Stimulated activated naive CD8-positive, alpha-beta T cell treated with anti-CD3 and anti-CD28 coated beads, Interleukin-15, Interleukin-2, amounts not matched to agents 100 U/mL and 50 U/mL, for 24 hours (primary cell): ENCODE measurements at regions not wholly inside any gene's neighbourhood (a gene's known extent, or its start where the extent isn't known, plus 50 kb on each side); places are given as distances from the start of the nearest gene placed in this dataset.

Experiments used
- ATAC-seq: fragments of 150-1000 bp; cut with Tn5 transposase; one replicate; pipeline ENCODE4 v1.10.0; 2021
- DNase-seq: peaks from one replicate; pipeline ENCODE4 v3.0.0; 2021

- DNase-seq = no peak
- no peak for ATAC-seq
Measured at GRCh38 chr12:3991798-3992580, 118.8 kb upstream of the PARP11 start.

DNA sequence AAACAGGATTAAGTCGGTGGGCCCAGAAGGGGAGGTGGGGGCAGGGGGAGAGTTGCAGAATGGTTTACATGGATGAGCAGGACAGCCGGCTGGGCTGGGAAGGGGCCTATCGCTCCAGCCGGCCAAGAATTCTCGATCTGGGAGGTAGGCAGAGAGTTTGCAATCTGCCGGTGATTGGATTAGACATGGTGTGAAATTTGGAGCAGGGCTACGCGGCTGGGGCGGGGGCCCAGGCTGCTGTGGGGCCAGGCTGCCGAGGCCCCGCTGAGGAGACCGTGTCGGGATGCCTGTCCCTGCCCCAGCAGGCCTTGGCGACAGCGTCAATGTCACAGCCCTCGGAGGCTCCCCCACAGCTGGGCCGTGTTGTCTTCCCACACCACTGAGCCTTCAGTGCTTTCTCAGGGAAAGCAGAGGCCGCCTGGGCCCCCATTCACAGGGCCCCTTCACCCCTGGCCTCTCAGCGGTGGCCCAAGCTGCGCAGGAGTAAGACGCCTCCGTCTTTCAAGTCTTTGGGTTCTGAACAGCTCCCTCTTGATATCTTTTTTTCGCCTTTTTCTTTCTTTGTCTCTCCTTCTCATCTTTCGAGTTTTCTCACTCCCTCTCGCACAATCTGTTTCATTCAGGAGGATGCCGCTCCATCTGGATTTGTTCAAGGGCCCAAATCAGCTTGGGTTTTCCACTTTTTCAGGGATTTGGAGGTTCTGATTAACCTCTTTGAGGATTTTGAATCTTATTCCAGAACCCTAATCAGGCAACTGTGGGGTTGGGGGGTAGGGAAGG is 117.5 kb upstream of the PARP11 start:
- ATAC-seq (no peak), DNase-seq (no peak)

- no peak for DNase-seq
- no peak for ATAC-seq
Measured at GRCh38 chr12:3989218-3989550, 116.0 kb upstream of the PARP11 start.

DNA sequence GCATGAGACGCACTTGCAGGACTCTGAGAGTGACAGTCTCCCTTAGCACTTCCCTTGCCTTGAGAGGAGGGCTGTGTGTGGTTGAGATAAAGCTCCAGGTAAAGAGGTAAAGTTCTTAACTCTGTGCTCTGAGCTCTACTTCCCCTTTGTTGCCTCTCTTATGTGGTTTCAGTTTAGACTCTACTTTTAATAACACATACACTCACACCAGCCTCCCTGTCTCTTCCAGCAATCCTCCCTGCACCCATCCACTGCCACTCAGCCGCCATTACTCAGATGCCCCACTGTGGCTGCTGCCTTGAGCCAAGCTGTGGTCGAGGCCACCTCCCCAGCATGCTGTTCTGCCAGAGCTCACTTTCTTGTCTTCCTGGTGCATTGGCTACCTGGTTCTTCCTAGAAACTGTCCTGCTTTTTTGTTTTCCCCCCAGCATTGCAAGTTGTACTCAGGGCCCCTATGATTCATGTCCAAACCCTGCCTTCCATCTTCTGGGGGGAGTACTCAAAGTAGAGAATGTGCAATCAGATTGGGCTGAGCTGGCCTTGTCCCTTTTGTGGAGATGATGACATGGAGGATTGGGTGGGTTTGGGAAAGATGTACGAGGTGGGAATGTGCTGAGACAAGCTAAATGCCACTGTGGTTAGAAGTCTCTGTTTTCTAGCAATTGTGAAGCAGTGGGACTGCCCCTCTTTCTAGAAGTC is 115.5 kb upstream of the PARP11 start:
- peak; percentile 58 for DNase-seq
- ATAC-seq = peak; percentile 77

GRCh38 chr12:3987571-3987970 is 114.4 kb upstream of the PARP11 start:
- DNase-seq (no peak), ATAC-seq (no peak)

DNA sequence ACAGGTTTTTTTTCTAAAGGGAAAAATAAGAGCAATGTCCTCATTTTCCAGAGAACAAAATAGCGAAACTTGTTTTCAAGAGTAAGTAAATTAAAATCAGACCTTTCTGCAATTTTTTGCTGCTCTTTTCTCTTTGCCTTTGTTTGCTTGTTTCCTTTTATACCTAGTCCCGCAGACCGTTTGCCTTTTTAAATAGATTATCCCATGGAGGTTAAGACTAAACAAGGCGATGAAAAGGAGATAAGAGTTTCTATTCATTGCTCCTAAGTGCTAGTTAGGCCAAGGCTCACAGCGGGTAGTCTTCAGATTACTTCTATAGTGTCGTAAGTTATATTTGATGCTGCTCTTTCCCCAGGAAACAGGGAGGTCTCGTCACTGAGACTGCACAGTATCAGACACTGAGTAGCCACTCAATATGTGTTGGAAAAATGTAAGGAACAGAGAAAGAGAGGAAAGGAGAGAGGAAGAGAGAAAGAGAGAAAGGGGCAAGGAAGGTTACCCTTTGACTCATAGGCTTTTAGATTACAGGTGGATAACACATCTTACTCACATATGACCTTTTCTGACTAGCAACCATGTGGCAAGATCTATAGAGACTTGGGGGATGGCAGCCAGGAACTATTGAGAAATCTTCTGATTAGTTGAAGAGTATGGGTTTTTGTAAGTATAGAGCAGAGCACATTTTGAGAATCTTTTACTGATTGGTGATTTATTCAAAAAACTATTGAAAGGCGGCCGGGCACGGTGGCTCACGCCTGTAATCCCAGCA is 107.5 kb upstream of the PARP11 start:
- DNase-seq = no peak

GRCh38 chr12:3977621-3978020 is 104.4 kb upstream of the PARP11 start:
- no peak for DNase-seq

More for the DNA sequence above, 107.5 kb upstream of the PARP11 start:
- peak; percentile 48 for ATAC-seq

GRCh38 chr12:3976351-3976938 is 103.2 kb upstream of the PARP11 start:
- peak; percentile 40 for DNase-seq
- ATAC-seq = peak; percentile 85

More at GRCh38 chr12:3977621-3978020, 104.4 kb upstream of the PARP11 start:
- ATAC-seq = no peak

DNA sequence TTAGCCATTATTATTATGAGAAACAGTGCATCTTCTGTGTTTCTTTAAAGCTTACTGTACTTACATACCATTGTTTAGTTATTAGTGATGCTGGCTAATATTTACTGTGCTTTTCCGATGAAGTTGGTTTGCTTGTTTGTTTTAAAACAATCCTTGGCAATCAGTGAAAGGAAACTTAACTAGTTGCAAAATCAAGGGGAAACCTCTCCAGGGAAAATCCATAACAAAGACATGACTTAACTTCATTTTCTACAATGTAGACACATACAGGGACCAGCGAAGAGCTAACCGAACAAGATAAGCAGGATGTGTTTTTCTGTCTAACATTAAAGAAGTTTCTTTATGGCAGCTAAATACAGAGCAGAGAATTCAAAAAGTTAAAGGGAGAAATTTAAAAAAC is 102.5 kb upstream of the PARP11 start:
- no peak for ATAC-seq
- DNase-seq = no peak

GRCh38 chr12:3974883-3975282 is 101.7 kb upstream of the PARP11 start:
- DNase-seq (no peak), ATAC-seq (no peak)

- peak; percentile 31 for DNase-seq
Measured at GRCh38 chr12:3973973-3974644, 100.9 kb upstream of the PARP11 start.

DNA sequence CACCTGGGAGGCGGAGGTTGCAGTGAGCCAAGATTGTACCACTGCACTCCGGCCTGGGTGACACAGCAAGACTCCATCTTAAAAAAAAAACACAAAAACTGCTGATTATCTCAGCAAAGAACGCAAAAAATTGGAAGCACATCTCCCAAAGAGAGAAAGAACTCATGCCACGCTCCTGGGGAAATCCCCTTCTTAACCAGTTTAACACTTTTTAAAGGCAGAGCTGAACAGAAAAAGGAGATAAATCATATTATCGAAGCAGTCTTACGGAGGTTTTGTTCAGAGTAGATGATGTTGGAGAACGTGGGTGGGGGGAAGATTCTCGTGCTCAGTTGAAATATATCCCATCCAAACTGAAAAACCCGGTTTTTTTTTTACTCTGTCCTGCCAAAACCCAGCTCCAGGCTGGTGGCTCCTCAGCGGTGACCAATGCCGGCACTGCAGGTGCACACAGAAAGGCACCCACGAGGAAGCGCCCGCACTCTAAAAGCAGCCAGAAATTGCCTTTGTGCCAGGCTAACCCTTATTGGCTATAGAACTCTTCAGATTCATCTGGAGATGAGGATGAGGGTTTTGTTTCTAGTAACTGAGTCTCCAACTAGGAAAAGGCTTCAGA is 100.2 kb upstream of the PARP11 start:
- peak; percentile 29 for DNase-seq
- peak; percentile 6 for ATAC-seq

More at GRCh38 chr12:3973973-3974644, 100.9 kb upstream of the PARP11 start:
- peak; percentile 48 for ATAC-seq

DNA sequence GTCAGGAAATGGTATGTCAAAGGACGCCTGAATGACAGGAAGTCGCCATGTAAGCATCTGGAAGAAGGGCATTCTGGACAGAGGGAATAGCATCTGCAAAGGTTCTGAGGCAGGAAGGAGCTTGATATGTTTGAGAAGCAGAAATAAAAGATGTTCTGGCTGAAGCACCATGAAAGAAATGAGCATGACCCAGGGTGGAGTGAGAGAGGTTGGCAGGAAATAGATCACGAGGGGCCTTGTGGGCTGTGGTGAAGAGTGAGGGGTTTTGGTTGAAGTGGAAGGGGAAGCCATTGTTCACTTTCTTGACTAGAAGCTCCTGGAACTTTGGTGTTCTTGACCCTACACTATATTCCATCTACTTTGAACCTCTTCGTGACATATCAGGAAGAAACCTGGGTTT is 99.4 kb upstream of the PARP11 start:
- ATAC-seq = no peak
- DNase-seq = peak; percentile 37

DNA sequence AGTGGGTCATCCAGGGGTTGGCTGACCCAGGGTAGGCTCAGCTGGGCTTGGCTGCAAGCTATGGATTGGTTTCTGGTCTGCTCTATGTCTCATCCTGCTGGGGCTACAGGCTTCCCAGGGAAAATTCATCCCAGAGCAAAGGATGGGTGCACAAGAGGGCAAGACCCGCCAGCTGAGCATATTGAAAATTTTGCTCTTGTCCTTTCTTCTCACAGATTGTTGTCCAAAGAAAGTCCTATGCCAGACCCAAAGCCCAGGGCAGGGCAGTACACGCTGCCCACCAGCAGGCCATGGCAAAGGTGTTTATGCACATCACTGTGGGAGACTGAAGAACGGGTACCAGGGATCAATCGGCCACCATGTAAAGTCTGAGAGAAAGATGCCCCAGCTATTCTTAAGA is 95.3 kb upstream of the PARP11 start:
- ATAC-seq (no peak), DNase-seq (no peak)

DNA sequence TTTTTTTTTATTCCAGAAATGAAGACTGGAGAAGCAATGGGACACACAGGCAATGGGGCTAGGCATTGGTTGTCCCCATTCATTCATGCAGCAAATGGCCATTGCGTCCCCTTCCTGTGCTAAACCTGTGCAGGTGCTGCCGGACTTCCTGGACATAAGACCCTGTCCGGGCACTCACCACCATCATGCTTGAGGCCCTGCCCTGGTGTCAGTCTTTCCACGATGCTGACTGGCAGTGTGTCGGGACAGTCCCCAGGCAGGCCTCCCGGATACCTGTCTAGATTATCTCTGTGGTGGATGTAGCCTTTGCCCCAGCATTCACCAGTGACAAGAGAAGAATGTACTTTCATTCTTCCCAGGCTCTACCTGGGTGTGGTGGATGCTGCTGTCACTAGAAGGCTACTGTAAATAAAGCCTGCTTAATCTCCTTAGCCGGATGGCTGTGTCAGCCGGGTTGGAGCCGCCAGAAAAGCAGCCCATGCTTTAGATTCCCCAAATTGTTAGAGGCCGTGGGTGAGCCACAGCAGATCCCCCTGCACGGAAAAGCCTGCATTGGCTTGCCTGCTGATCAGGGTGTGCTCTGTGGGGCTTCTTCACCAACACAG is 94.5 kb upstream of the PARP11 start:
- no peak for DNase-seq
- ATAC-seq = no peak

- ATAC-seq = no peak
- no peak for DNase-seq
Measured at GRCh38 chr12:3966376-3966775, 93.2 kb upstream of the PARP11 start.

DNA sequence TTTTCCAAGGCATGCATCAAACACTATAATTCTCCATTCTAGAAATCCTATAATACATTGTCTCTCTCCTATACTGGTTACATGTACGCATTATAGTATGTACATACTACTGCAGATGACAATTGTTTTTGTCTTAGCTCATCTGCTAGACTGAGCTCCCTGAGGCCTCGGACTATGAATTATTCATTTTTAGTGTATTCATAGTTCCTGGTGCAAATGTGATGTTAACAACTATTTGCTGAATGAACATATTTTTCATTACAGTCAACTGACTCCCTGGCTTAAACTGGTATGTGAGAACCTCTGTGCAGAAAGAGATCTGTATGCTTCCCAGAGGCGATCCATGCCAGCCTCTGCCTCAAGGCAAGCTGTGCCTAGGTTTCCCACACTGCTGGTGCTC is 91.8 kb upstream of the PARP11 start:
- no peak for ATAC-seq

DNA sequence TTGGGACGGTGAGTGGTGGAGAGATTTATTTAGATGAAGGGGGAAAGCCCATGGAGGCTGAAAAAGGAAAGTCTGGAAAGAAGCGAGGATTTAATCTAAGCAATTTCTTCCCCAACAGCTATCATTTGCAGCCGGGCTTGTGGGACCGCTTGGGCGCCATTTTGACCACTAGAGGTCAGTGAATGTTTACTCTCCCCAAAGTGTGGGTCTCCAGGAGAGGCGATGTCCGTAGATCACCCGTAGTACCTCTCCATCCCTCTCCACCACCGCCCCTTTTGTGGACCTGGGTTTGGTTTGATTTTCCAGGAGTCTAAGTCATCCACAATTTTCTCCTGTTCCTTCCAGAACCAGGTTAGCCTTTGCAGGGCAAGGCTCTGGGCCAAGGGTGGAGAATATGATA is 91.2 kb upstream of the PARP11 start:
- ATAC-seq (no peak), DNase-seq (peak; percentile 46)

More for the DNA sequence above, 91.8 kb upstream of the PARP11 start:
- no peak for DNase-seq

GRCh38 chr12:3962631-3963483 is 89.7 kb upstream of the PARP11 start:
- DNase-seq (peak; percentile 53), ATAC-seq (peak; percentile 96)
